ENCODE measurements at regions not wholly inside any gene's neighbourhood (a gene's known extent, or its start where the extent isn't known, plus 50 kb on each side); places are given as distances from the start of the nearest gene placed in this dataset.

- TF ChIP-seq CTCF (IDR thresholded peaks at IDR 0.05) (no peak), POLR2A (IDR thresholded peaks at IDR 0.05) (no peak), EP300 (IDR thresholded peaks at IDR 0.05) (no peak), POLR2AphosphoS5 (IDR thresholded peaks at IDR 0.05) (no peak)
Measured at GRCh38 chr4:147400721-147401120, 80.2 kb upstream of the EDNRA start.
